DND-41 (cell line): ENCODE measurements at regions not wholly inside any gene's neighbourhood (a gene's known extent, or its start where the extent isn't known, plus 50 kb on each side); places are given as distances from the start of the nearest gene placed in this dataset.

Experiments
- EZH2 ChIP-seq: IDR thresholded peaks from 3 replicates; pipeline ENCODE4 v1.6.1; 2012; ENCODE audit warnings: borderline replicate concordance, low read depth, mild to moderate bottlenecking, moderate library complexity, low read length, inconsistent platforms; ENCODE audit not compliant: severe bottlenecking
- TF ChIP-seq, protein P1 (sequence below): IDR thresholded peaks from 2 replicates; pipeline ENCODE4 v1.5.1; 2012; ENCODE audit warnings: borderline replicate concordance, low read length, moderate library complexity, mild to moderate bottlenecking; ENCODE audit not compliant: poor library complexity, severe bottlenecking; ENCODE audit errors: extremely low read depth

- TF ChIP-seq, protein P1, sequence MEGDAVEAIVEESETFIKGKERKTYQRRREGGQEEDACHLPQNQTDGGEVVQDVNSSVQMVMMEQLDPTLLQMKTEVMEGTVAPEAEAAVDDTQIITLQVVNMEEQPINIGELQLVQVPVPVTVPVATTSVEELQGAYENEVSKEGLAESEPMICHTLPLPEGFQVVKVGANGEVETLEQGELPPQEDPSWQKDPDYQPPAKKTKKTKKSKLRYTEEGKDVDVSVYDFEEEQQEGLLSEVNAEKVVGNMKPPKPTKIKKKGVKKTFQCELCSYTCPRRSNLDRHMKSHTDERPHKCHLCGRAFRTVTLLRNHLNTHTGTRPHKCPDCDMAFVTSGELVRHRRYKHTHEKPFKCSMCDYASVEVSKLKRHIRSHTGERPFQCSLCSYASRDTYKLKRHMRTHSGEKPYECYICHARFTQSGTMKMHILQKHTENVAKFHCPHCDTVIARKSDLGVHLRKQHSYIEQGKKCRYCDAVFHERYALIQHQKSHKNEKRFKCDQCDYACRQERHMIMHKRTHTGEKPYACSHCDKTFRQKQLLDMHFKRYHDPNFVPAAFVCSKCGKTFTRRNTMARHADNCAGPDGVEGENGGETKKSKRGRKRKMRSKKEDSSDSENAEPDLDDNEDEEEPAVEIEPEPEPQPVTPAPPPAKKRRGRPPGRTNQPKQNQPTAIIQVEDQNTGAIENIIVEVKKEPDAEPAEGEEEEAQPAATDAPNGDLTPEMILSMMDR: no peak
- no peak for TF ChIP-seq EZH2
Measured at GRCh38 chr11:80309301-80309700, 868.5 kb upstream of the TENM4 start.
